ENCODE measurements at regions not wholly inside any gene's neighbourhood (a gene's known extent, or its start where the extent isn't known, plus 50 kb on each side); places are given as distances from the start of the nearest gene placed in this dataset.

- TF ChIP-seq ZSCAN18 (tag by site-specific recombination; IDR thresholded peaks at IDR 0.05) (no peak), ZNF157 (tag by site-specific recombination; IDR thresholded peaks at IDR 0.05) (no peak), ZNF248 (tag by site-specific recombination; IDR thresholded peaks at IDR 0.05) (no peak), ZBTB1 (tag by site-specific recombination; IDR thresholded peaks at IDR 0.05) (no peak), ZBTB7A (tag by site-specific recombination; IDR thresholded peaks at IDR 0.05; ENCODE audit: low read depth) (no peak), MYNN (tag by site-specific recombination; IDR thresholded peaks at IDR 0.05; ENCODE audit: borderline replicate concordance) (no peak), ZBTB44 (tag by site-specific recombination; IDR thresholded peaks at IDR 0.05) (no peak), ZNF585B (tag by site-specific recombination; IDR thresholded peaks at IDR 0.05) (no peak), KLF1 (tag by site-specific recombination; IDR thresholded peaks at IDR 0.05) (no peak), SP2 (tag by site-specific recombination; IDR thresholded peaks at IDR 0.05) (no peak), ZNF76 (tag by site-specific recombination; IDR thresholded peaks at IDR 0.05; ENCODE audit: borderline replicate concordance, low read depth) (no peak)
- TF ChIP-seq, protein P1, sequence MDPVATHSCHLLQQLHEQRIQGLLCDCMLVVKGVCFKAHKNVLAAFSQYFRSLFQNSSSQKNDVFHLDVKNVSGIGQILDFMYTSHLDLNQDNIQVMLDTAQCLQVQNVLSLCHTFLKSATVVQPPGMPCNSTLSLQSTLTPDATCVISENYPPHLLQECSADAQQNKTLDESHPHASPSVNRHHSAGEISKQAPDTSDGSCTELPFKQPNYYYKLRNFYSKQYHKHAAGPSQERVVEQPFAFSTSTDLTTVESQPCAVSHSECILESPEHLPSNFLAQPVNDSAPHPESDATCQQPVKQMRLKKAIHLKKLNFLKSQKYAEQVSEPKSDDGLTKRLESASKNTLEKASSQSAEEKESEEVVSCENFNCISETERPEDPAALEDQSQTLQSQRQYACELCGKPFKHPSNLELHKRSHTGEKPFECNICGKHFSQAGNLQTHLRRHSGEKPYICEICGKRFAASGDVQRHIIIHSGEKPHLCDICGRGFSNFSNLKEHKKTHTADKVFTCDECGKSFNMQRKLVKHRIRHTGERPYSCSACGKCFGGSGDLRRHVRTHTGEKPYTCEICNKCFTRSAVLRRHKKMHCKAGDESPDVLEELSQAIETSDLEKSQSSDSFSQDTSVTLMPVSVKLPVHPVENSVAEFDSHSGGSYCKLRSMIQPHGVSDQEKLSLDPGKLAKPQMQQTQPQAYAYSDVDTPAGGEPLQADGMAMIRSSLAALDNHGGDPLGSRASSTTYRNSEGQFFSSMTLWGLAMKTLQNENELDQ (tag by site-specific recombination; IDR thresholded peaks at IDR 0.05; ENCODE audit: low read depth): no peak
Observed at GRCh38 chr10:88121361-88121760, 257.9 kb downstream of the PTEN start (continued).

DNA sequence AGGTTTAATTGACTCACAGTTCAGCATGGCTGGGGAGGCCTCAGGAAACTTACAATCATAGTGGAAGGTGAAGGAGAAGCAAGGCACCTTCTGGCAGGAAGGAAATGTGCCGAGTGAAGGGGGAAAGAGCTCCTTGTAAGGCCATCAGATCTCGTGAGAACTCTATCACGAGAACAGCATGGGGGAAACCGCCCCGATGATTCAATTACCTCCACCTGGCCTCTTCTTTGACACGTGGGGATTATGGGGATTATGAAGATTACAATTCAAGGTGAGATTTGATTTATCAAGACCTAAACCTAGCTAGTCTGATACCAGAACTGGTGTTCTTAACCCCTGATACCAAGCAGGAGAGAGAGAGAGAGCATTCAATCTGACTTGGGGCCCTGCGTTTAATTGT is 258.7 kb downstream of the PTEN start:
- CTCF ChIA-PET: interaction anchor here (0.6 to 1.2 kb wide), 2 partner anchors 8 to 59 kb away, joined by 3 to 5 read pairs; no protein-coding TSS in a partner anchor
- POLR2A ChIA-PET: no interaction called here
- no peaks in the 10 kb centered on the region for H3K4me1 ChIP-seq (ENCODE audit: control insufficient read depth, insufficient read depth, low read length)
- H3K4me3 ChIP-seq (ENCODE audit: low read depth, low read length): no peak overlapping the region
- H3K36me3 ChIP-seq (ENCODE audit: control insufficient read depth in 2 of 2, insufficient read depth in 1 of 2, low read length in 2 of 2): no peaks in the 10 kb centered on the region
- H3K9me3 ChIP-seq (ENCODE audit: control insufficient read depth, insufficient read depth, low read depth, low read length): no peaks in the 10 kb centered on the region
- H3K27ac ChIP-seq (ENCODE audit: extremely low read depth, low read depth, low read length): no peak overlapping the region
- TF ChIP-seq ZNF223 (tag by site-specific recombination; IDR thresholded peaks at IDR 0.05) (no peak), ZNF792 (tag by site-specific recombination; IDR thresholded peaks at IDR 0.05) (no peak), ZNF624 (tag by site-specific recombination; IDR thresholded peaks at IDR 0.05) (no peak), REPIN1 (tag by site-specific recombination; IDR thresholded peaks at IDR 0.05; ENCODE audit: low read depth) (no peak), HOXD13 (CRISPR knock-in tag; IDR thresholded peaks at IDR 0.05; ENCODE audit: borderline replicate concordance) (no peak), KLF10 (tag by site-specific recombination; IDR thresholded peaks at IDR 0.05) (no peak), ZNF521 (tag by site-specific recombination; IDR thresholded peaks at IDR 0.05) (no peak), ZNF473 (tag by site-specific recombination; IDR thresholded peaks at IDR 0.05) (no peak), ZNF701 (tag by site-specific recombination; IDR thresholded peaks at IDR 0.05) (no peak), ZNF600 (tag by site-specific recombination; IDR thresholded peaks at IDR 0.05) (no peak), ZFP41 (tag by site-specific recombination; IDR thresholded peaks at IDR 0.05; ENCODE audit: borderline replicate concordance) (no peak), ZNF274 (IDR thresholded peaks at IDR 0.05; ENCODE audit: low read length) (no peak), ZNF274 (tag by site-specific recombination; IDR thresholded peaks at IDR 0.05; ENCODE audit: borderline replicate concordance) (no peak), ZNF560 (tag by site-specific recombination; IDR thresholded peaks at IDR 0.05; ENCODE audit: borderline replicate concordance) (no peak), IKZF3 (tag by site-specific recombination; IDR thresholded peaks at IDR 0.05) (no peak)
- TF ChIP-seq, protein P2, sequence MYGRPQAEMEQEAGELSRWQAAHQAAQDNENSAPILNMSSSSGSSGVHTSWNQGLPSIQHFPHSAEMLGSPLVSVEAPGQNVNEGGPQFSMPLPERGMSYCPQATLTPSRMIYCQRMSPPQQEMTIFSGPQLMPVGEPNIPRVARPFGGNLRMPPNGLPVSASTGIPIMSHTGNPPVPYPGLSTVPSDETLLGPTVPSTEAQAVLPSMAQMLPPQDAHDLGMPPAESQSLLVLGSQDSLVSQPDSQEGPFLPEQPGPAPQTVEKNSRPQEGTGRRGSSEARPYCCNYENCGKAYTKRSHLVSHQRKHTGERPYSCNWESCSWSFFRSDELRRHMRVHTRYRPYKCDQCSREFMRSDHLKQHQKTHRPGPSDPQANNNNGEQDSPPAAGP (tag by site-specific recombination; IDR thresholded peaks at IDR 0.05): no peak
- TF ChIP-seq, protein P1 (tag by site-specific recombination; IDR thresholded peaks at IDR 0.05; ENCODE audit: low read depth): no peak
- TF ChIP-seq, protein P3, sequence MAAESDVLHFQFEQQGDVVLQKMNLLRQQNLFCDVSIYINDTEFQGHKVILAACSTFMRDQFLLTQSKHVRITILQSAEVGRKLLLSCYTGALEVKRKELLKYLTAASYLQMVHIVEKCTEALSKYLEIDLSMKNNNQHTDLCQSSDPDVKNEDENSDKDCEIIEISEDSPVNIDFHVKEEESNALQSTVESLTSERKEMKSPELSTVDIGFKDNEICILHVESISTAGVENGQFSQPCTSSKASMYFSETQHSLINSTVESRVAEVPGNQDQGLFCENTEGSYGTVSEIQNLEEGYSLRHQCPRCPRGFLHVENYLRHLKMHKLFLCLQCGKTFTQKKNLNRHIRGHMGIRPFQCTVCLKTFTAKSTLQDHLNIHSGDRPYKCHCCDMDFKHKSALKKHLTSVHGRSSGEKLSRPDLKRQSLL (tag by site-specific recombination; IDR thresholded peaks at IDR 0.05): no peak
